Esophagus mucosa (tissue), 1 donor: ENCODE measurements at regions not wholly inside any gene's neighbourhood (a gene's known extent, or its start where the extent isn't known, plus 50 kb on each side); places are given as distances from the start of the nearest gene placed in this dataset.
"Not testable (repeated sequence)": the region's sequence is repeated elsewhere in the genome, so short reads cannot be mapped to it uniquely, and the experiment has no call there.

Source experiments
- ATAC-seq: fragments of 200-7000 bp; cut with Tn5 transposase; one replicate; pipeline ENCODE4 v1.9.1; 2020
- donor health status: DM: yes; HTN: yes; CAD: no.

GRCh38 chr4:186481998-186482790 is 73.2 kb downstream of the MTNR1A start:
- no peak for ATAC-seq

DNA sequence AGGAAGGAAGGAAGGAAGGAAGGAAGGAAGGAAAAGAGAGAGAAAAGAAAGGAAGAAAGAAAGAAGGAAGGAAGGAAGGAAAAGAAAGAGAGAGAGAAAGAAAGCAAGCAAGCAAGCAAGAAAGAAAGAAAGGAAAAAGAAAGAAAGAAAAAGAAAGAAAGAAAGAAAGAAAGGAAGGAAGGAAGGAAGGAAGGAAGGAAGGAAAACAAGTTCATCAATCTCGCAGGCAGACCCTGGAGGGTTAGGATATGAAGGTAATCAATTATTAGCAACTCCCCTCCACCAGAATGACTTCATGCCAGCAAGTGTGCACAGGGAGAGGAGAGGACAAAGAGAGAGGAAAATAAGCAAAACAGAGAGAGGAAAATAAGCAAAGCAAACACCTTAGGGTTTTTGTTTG is 80.2 kb downstream of the MTNR1A start:
- ATAC-seq = no peak

DNA sequence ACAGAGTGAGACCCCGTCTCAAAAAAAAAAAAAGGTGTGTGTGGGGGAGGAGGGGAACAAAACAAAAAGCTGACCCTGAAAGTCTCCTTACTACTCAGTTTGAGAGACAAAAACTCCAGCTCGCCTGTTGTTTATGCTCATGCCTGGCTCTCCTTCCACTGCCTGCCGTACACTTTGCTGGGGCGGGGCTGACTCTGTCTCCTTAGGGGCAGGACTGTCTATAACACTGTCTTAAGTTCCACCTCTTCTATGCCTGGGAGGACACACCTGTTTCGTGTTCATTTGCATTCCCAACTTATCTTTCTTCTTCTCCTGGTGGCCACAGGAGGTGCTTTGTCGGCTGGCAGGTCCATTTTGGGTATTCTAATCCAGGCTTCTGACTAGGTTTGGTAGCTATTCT is 81.4 kb downstream of the MTNR1A start:
- no peak for ATAC-seq

- no peak for ATAC-seq
These were observed 82.4 kb downstream of the MTNR1A start for GRCh38 chr4:186472948-186473347.

DNA sequence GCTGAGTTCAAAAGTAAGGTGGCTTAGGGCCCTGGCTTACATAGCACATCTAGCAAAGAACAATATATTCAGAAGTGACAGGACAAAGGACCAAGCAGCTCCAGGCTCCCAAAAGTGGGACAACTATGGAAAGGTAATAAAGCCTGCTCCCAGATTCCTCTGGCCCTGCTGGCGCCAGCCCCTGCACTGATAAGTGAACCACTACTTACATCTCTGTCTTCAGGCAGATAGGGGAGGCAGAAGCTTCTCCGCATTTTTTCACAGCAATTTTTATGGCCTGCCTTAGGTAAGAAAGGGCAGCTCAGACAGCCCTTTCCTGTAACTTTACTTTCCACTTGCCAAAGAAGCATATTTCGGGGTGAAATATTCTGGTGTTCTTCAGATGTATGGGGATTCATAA is 83.9 kb downstream of the MTNR1A start:
- ATAC-seq = no peak

GRCh38 chr4:186458050-186458449 is 97.3 kb downstream of the MTNR1A start:
- ATAC-seq = no peak

- ATAC-seq = no peak
These were observed 103.4 kb downstream of the MTNR1A start for GRCh38 chr4:186451982-186452381.

GRCh38 chr4:186449954-186450353 is 105.4 kb downstream of the MTNR1A start:
- ATAC-seq = no peak

- no peak for ATAC-seq
These were observed 110.3 kb downstream of the MTNR1A start for GRCh38 chr4:186445040-186445439.

GRCh38 chr4:186441502-186441901 is 113.9 kb downstream of the MTNR1A start:
- no peak for ATAC-seq

- no peak for ATAC-seq
These were observed 126.9 kb downstream of the MTNR1A start for GRCh38 chr4:186428481-186428880.

DNA sequence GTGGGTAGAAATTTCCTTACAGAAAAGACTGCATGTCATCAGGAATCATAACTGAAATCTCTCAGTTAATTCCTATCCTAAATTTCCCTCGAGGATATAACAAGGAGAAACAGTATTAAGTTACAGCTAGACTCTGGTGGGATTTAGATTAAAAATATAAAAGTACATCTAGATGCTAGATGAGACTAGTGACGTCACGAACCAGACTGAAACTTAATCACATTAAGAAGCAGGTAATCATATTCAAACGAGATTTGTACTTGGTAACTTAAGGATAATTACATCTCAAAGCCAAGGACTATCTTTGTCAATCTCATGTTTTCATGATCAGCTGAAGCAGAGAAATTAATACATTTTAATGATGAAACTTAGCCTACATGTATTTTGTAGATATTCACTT is 130.6 kb downstream of the MTNR1A start:
- no peak for ATAC-seq

- no peak for ATAC-seq
These were observed 133.1 kb downstream of the MTNR1A start for GRCh38 chr4:186422296-186422695.

- ATAC-seq = no peak
These were observed 138.8 kb downstream of the MTNR1A start for GRCh38 chr4:186416451-186417060.

DNA sequence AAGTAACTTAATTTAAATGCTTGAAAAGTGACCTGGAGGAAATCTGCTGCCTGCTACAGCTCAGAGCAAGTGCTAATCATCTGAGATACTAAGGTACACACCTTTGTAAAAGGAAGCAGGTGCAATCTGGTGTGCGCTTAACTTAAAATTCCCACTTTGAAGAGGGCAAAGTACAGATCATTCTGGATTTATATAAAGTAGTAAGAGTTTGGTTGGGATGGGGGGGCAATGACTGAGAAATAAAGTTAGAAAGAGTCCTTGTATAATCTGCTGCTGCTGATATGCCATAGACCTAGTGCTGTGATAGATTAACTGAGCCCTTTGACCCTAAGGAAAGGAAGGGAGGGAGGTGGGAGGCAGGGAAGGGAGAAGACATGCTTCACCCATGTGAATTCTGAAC is 141.0 kb downstream of the MTNR1A start:
- no peak for ATAC-seq

- no peak for ATAC-seq
These were observed 140.0 kb downstream of the F11 start for GRCh38 chr4:186405957-186406356.

GRCh38 chr4:186404562-186405134 is 138.7 kb downstream of the F11 start:
- ATAC-seq = no peak

DNA sequence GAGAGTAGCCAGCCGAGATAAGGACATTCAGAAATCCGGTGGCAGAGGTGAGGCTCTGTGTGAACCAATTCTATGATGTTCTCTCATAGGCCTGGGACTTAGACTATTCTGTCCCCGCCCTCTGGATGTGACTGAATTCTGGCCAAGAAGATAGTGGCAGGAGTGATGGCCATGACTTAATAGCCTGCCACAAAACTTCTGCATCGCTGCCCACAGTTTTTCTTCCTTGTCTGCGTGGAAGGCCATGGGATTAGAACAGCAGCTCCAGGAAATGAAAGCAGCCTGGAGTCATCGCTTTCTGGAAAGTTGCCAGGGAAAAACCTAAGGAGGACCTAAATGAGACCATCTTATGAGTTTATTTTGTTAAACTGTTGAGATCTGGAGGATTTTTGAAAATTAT is 134.7 kb downstream of the F11 start:
- ATAC-seq = no peak

- ATAC-seq = no peak
These were observed 126.0 kb downstream of the F11 start for GRCh38 chr4:186392017-186392416.

DNA sequence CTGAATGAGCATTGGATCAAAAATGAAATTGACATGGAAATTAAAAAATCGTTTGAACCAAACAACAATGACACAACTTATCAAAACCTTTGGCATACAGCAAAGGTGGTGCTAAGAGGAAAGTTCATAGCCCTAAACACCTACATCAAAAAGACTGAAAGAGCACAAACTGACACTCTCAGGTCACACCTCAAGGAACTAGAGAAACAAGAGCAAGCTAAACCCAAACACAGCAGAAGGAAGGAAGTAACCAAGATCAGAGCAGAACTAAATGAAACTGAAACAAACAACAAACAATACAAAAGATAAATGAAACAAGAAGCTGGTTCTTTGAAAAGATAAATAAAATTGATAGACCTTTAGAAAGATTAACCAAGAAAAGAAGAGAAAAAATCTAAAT is 118.3 kb downstream of the F11 start:
- ATAC-seq = not testable (repeated sequence)

DNA sequence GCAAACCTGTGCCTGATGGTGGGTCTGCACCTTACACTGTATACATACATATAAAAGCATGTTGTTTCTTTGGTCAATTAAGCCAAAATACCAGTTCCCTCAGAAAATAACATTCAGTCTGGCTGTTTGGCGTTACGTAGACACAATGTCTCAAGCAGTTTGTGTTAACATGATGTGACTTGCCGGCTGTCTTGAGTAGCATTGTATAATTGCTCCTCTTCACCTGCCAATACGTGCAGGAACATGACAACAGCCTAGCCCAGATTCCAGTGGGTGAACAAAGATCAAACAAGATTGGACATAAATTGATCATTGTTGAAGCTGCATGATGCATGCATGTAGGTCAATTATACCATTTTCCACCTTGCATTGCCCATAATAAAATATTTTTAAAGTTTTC is 102.3 kb downstream of the F11 start:
- ATAC-seq = peak; percentile 50

GRCh38 chr4:186366326-186366725 is 100.3 kb downstream of the F11 start:
- no peak for ATAC-seq

DNA sequence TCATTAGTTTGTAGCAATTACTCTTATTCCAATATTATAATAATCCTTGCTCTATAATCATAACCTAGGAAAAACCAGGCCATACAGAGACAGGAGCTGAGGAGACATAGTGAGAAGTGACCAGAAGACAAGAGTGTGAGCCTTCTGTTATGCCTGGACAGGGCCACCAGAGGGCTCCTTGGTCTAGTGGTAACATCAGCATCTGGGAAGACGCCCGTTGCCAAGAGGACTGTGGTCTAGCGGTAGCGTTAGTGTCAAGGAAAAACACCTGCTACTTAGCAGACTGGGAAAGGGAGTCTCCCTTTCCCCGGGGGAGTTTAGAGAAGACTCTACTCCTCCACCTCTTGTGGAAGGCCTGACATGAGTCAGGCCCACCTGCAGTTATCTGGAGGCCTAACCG is 97.0 kb downstream of the F11 start:
- not testable (repeated sequence) for ATAC-seq

- ATAC-seq = no peak
These were observed 94.6 kb downstream of the F11 start for GRCh38 chr4:186360551-186360950.
